Endodermal cell (in vitro differentiated cells): ENCODE measurements at regions not wholly inside any gene's neighbourhood (a gene's known extent, or its start where the extent isn't known, plus 50 kb on each side); places are given as distances from the start of the nearest gene placed in this dataset.

Experiments used
- DNase-seq: peaks from one replicate; pipeline ENCODE4 v3.0.0-alpha.2; 2017
- H3K27ac ChIP-seq: 2 replicates; pipeline ENCODE4 v1.5.1; 2013; ENCODE audit warnings: mild to moderate bottlenecking, low read depth, low read length, moderate library complexity
- H3K27me3 ChIP-seq: 2 replicates; pipeline ENCODE4 v1.6.1; 2013; ENCODE audit warnings: mild to moderate bottlenecking, low read length, moderate library complexity; ENCODE audit not compliant: insufficient read depth, control insufficient read depth, poor library complexity, severe bottlenecking
- H3K36me3 ChIP-seq: 2 replicates; pipeline ENCODE4 v1.7.0; 2013; ENCODE audit warnings: mild to moderate bottlenecking, low read length, moderate library complexity; ENCODE audit not compliant: control insufficient read depth, insufficient read depth
- H3K4me1 ChIP-seq: one replicate; pipeline ENCODE4 v1.7.0; 2013; ENCODE audit warnings: low read length; ENCODE audit not compliant: control insufficient read depth, insufficient read depth
- H3K4me3 ChIP-seq: 2 replicates; pipeline ENCODE4 v1.5.1; 2013; ENCODE audit warnings: mild to moderate bottlenecking, low read length, moderate library complexity
- H3K9ac ChIP-seq: 2 replicates; pipeline ENCODE4 v1.6.1; 2013; ENCODE audit warnings: mild to moderate bottlenecking, low read length, moderate library complexity; ENCODE audit not compliant: poor library complexity, severe bottlenecking; ENCODE audit errors: extremely low read depth
- H3K9me3 ChIP-seq: 2 replicates; pipeline ENCODE4 v1.6.1; 2013; ENCODE audit warnings: mild to moderate bottlenecking, low read length, moderate library complexity; ENCODE audit not compliant: control insufficient read depth
- H3K27ac Mint-ChIP-seq: 2 replicates; pipeline ENCODE4 v1.8.0; 2020; ENCODE audit warnings: mixed read lengths
- H3K27me3 Mint-ChIP-seq: 2 replicates; pipeline ENCODE4 v1.8.0; 2021; ENCODE audit warnings: mild to moderate bottlenecking, mixed read lengths; ENCODE audit not compliant: insufficient read depth
- H3K36me3 Mint-ChIP-seq: 2 replicates; pipeline ENCODE4 v1.8.0; 2020; ENCODE audit warnings: low read depth, mixed read lengths
- H3K4me1 Mint-ChIP-seq: 2 replicates; pipeline ENCODE4 v1.8.0; 2020; ENCODE audit warnings: mixed read lengths
- H3K4me3 Mint-ChIP-seq: 2 replicates; pipeline ENCODE4 v1.8.0; 2020; ENCODE audit warnings: mild to moderate bottlenecking, moderate library complexity, mixed read lengths
- H3K9me3 Mint-ChIP-seq: 2 replicates; pipeline ENCODE4 v1.8.0; 2020; ENCODE audit warnings: mild to moderate bottlenecking, mixed read lengths
- WGBS, 2 experiments: methylation state at CpG; one replicate each; pipeline versions ENCODE4 v1.1.5 to v1.1.7; 2013; ENCODE audit warnings: missing lambda C conversion rate in 2 of 2, mixed read lengths in 1 of 2; ENCODE audit not compliant: insufficient coverage in 1 of 2, insufficient read length in 1 of 2; 5-methylcytosine and 5-hydroxymethylcytosine counted together
- TF ChIP-seq, protein P1 (sequence below): fragments of 200-600 bp; sonication (generic); conservative IDR thresholded peaks from 2 replicates; pipeline ENCODE4 v1.5.0; 2021; ENCODE audit warnings: antibody characterized with exemption, mild to moderate bottlenecking

GRCh38 chr5:15012061-15012460, 140.5 kb upstream of the ANKH start:
- Mint-ChIP-seq H3K9me3 (peaks cover 1% of the 10 kb centered on the region), H3K27ac (no peak overlapping the region), H3K27me3 (peaks cover 10% of the 10 kb centered on the region), H3K36me3 (no peaks in the 10 kb centered on the region), H3K4me1 (no peaks in the 10 kb centered on the region), H3K4me3 (no peak overlapping the region)
- Histone ChIP-seq H3K9ac (no peak overlapping the region), H3K36me3 (no peaks in the 10 kb centered on the region), H3K27me3 (no peaks in the 10 kb centered on the region), H3K9me3 (no peaks in the 10 kb centered on the region), H3K4me3 (no peak overlapping the region), H3K27ac (no peak overlapping the region), H3K4me1 (no peaks in the 10 kb centered on the region)
- TF ChIP-seq, protein P1, sequence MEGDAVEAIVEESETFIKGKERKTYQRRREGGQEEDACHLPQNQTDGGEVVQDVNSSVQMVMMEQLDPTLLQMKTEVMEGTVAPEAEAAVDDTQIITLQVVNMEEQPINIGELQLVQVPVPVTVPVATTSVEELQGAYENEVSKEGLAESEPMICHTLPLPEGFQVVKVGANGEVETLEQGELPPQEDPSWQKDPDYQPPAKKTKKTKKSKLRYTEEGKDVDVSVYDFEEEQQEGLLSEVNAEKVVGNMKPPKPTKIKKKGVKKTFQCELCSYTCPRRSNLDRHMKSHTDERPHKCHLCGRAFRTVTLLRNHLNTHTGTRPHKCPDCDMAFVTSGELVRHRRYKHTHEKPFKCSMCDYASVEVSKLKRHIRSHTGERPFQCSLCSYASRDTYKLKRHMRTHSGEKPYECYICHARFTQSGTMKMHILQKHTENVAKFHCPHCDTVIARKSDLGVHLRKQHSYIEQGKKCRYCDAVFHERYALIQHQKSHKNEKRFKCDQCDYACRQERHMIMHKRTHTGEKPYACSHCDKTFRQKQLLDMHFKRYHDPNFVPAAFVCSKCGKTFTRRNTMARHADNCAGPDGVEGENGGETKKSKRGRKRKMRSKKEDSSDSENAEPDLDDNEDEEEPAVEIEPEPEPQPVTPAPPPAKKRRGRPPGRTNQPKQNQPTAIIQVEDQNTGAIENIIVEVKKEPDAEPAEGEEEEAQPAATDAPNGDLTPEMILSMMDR, result no peak
- no peak for DNase-seq

GRCh38 chr5:15010936-15011335, 139.4 kb upstream of the ANKH start:
- TF ChIP-seq, protein P1, result no peak
- H3K27ac ChIP-seq, result no peak overlapping the region
- no peak overlapping the region for H3K27ac Mint-ChIP-seq
- H3K27me3 ChIP-seq, result no peaks in the 10 kb centered on the region
- H3K4me1 ChIP-seq, result no peaks in the 10 kb centered on the region
- DNase-seq, result no peak
- H3K4me1 Mint-ChIP-seq, result no peaks in the 10 kb centered on the region
- WGBS, 2 experiments, result 88 to 92% methylated on average over 4 of the region's 4 CpGs
- H3K36me3 Mint-ChIP-seq, result no peaks in the 10 kb centered on the region
- H3K9ac ChIP-seq, result no peak overlapping the region
- no peaks in the 10 kb centered on the region for H3K36me3 ChIP-seq
- no peak overlapping the region for H3K4me3 ChIP-seq
- peaks cover 9% of the 10 kb centered on the region for H3K27me3 Mint-ChIP-seq
- H3K9me3 Mint-ChIP-seq, result no peaks in the 10 kb centered on the region
- no peaks in the 10 kb centered on the region for H3K9me3 ChIP-seq
- H3K4me3 Mint-ChIP-seq, result no peak overlapping the region

- Mint-ChIP-seq H3K36me3 (no peaks in the 10 kb centered on the region), H3K27me3 (peaks cover 13% of the 10 kb centered on the region), H3K4me1 (no peaks in the 10 kb centered on the region), H3K9me3 (no peaks in the 10 kb centered on the region), H3K27ac (no peak overlapping the region), H3K4me3 (no peak overlapping the region)
- Histone ChIP-seq H3K9me3 (no peaks in the 10 kb centered on the region), H3K27ac (no peak overlapping the region), H3K36me3 (no peaks in the 10 kb centered on the region), H3K9ac (no peak overlapping the region), H3K4me3 (no peak overlapping the region), H3K27me3 (no peaks in the 10 kb centered on the region), H3K4me1 (no peaks in the 10 kb centered on the region)
- DNase-seq, result no peak
- TF ChIP-seq, protein P1, result no peak
- WGBS, 2 experiments, result 75 to 90% methylated on average over 2 to 3 of the region's 3 CpGs
These were observed 137.8 kb upstream of the ANKH start for GRCh38 chr5:15009420-15009819.
